Activated CD4-positive, CD25-positive, alpha-beta regulatory T cell treated with anti-CD3 and anti-CD28 coated beads, Interleukin-2, amount 50 U/mL, for 24 hours (primary cell): ENCODE measurements at regions not wholly inside any gene's neighbourhood (a gene's known extent, or its start where the extent isn't known, plus 50 kb on each side); places are given as distances from the start of the nearest gene placed in this dataset.

Source experiments
- ATAC-seq, 2 donors: fragments of 150-1000 bp; cut with Tn5 transposase; one replicate each; pipeline ENCODE4 v1.10.0; 2021; ENCODE audit warnings: mild to moderate bottlenecking in 1 of 2, moderate library complexity in 1 of 2

GRCh38 chr2:11018651-11019185 is 107.0 kb downstream of the KCNF1 start:
- ATAC-seq: no peak

GRCh38 chr2:11019614-11020013 is 107.9 kb downstream of the KCNF1 start:
- ATAC-seq: no peak

- ATAC-seq: no peak
These were observed 110.3 kb downstream of the KCNF1 start for GRCh38 chr2:11022064-11022463.

GRCh38 chr2:11022591-11023273 is 111.0 kb downstream of the KCNF1 start:
- no peak for ATAC-seq

- ATAC-seq: no peak
These were observed 111.9 kb downstream of the KCNF1 start for GRCh38 chr2:11023326-11024258.

- no peak for ATAC-seq
These were observed 112.5 kb downstream of the KCNF1 start for GRCh38 chr2:11024259-11024645.

- no peak for ATAC-seq
These were observed 113.0 kb downstream of the KCNF1 start for GRCh38 chr2:11024687-11025086.

- ATAC-seq: no peak
These were observed 114.7 kb downstream of the KCNF1 start for GRCh38 chr2:11026286-11026921.

GRCh38 chr2:11027195-11027594 is 115.5 kb downstream of the KCNF1 start:
- no peak for ATAC-seq

GRCh38 chr2:11028407-11028916 is 116.7 kb downstream of the KCNF1 start:
- no peak for ATAC-seq

GRCh38 chr2:11029136-11029535 is 117.4 kb downstream of the KCNF1 start:
- no peak for ATAC-seq

GRCh38 chr2:11030036-11030435 is 118.3 kb downstream of the KCNF1 start:
- ATAC-seq: no peak

GRCh38 chr2:11030909-11031308 is 119.2 kb downstream of the KCNF1 start:
- ATAC-seq: no peak

GRCh38 chr2:11031876-11032275 is 120.1 kb downstream of the KCNF1 start:
- no peak for ATAC-seq

GRCh38 chr2:11032396-11032795 is 120.7 kb downstream of the KCNF1 start:
- ATAC-seq: no peak

- no peak for ATAC-seq
These were observed 121.4 kb downstream of the KCNF1 start for GRCh38 chr2:11033114-11033513.

- ATAC-seq: no peak
These were observed 116.6 kb upstream of the SLC66A3 start for GRCh38 chr2:11038641-11039040.

- no peak for ATAC-seq
These were observed 114.3 kb upstream of the SLC66A3 start for GRCh38 chr2:11040992-11041391.

- no peak for ATAC-seq
These were observed 112.4 kb upstream of the SLC66A3 start for GRCh38 chr2:11042841-11043240.

GRCh38 chr2:11043245-11043644 is 112.0 kb upstream of the SLC66A3 start:
- no peak for ATAC-seq

GRCh38 chr2:11044201-11044600 is 111.1 kb upstream of the SLC66A3 start:
- no peak for ATAC-seq

GRCh38 chr2:11045294-11045693 is 110.0 kb upstream of the SLC66A3 start:
- ATAC-seq: no peak
